HCT116 (cell line): ENCODE measurements at regions not wholly inside any gene's neighbourhood (a gene's known extent, or its start where the extent isn't known, plus 50 kb on each side); places are given as distances from the start of the nearest gene placed in this dataset.
"Not testable (repeated sequence)": the region's sequence is repeated elsewhere in the genome, so short reads cannot be mapped to it uniquely, and the experiment has no call there.

Experiments
- ATAC-seq: fragments of 200-7000 bp; cut with Tn5 transposase; 2 replicates; pipeline ENCODE4 v1.9.1; 2020; ENCODE audit warnings: mild to moderate bottlenecking, moderate library complexity
- BruUV-seq: library from RNA; stranded (reverse); fragments of 400-500 nt; replicated peaks from 2 replicates; lab custom pipeline; 2021; lab: Mats Ljungman, UMichigan
- CTCF ChIA-PET: fragments of 300-600 bp; sonication (Branson Sonifier 250); formaldehyde crosslinking; loops from one replicate; lab custom pipeline; 2021; ENCODE audit warnings: antibody characterized with exemption; lab: Charles Lee
- POLR2A ChIA-PET: fragments of 300-600, 350-600 bp; sonication (Branson Sonifier 250); formaldehyde crosslinking; loops from one replicate; lab custom pipeline; 2021; ENCODE audit warnings: antibody characterized with exemption; lab: Charles Lee
- RAD21 ChIA-PET, 2 experiments: fragments of 300-600 bp; sonication (Branson Sonifier 250); formaldehyde crosslinking; loops; one replicate each; lab custom pipeline; 2023; ENCODE audit warnings: low total read pairs in 2 of 2; ENCODE audit not compliant: uncharacterized antibody in 2 of 2, unreplicated experiment in 2 of 2, low non-redundant PET in 1 of 2; lab: Charles Lee
- DNase-seq: peaks from one replicate; pipeline ENCODE4 v3.0.0-alpha.2; 2010; ENCODE audit warnings: low read depth, low spot score
- H2AFZ ChIP-seq: fragments of 200-600 bp; shearing (Covaris generic), sonication (generic); 2 replicates; pipeline ENCODE4 v1.6.1; 2017; ENCODE audit warnings: low read depth, mixed run types, mixed read lengths, antibody characterized with exemption, low read length; ENCODE audit not compliant: poor library complexity, severe bottlenecking
- H3K27ac ChIP-seq: 2 replicates; pipeline ENCODE4 v1.5.1; 2012; ENCODE audit warnings: low read depth, low read length
- H3K27me3 ChIP-seq: fragments of 200-600 bp; sonication (generic); 2 replicates; pipeline ENCODE4 v1.6.1; 2016; ENCODE audit warnings: mixed run types, low read length, mixed read lengths; ENCODE audit not compliant: insufficient read depth
- H3K36me3 ChIP-seq, 2 experiments: fragments of 200-500 bp in 1 of 2; fragments of 200-600 bp in 1 of 2; sonication (Bioruptor generic) in 1 of 2; sonication (generic) in 1 of 2; 2 replicates each; pipeline versions ENCODE4 v1.5.1 to v1.6.1; 2014 to 2016; ENCODE audit warnings: low read length in 2 of 2, inconsistent platforms in 1 of 2, mixed read lengths in 1 of 2, mixed run types in 1 of 2; ENCODE audit not compliant: insufficient read depth in 2 of 2, control insufficient read depth in 1 of 2
- H3K4me1 ChIP-seq, 2 experiments: fragments of 200-600 bp in 1 of 2; sonication (generic) in 1 of 2; 2 replicates each; pipeline versions ENCODE4 v1.5.1 to v1.6.1; 2012 to 2017; ENCODE audit warnings: low read length in 2 of 2, inconsistent platforms in 1 of 2, mild to moderate bottlenecking in 1 of 2, mixed read lengths in 1 of 2, mixed run types in 1 of 2, moderate library complexity in 1 of 2; ENCODE audit not compliant: insufficient read depth in 2 of 2, control insufficient read depth in 1 of 2
- H3K4me2 ChIP-seq: fragments of 200-600 bp; sonication (generic); 2 replicates; pipeline ENCODE4 v1.6.1; 2017; ENCODE audit warnings: mixed run types, low read length, mixed read lengths
- H3K4me3 ChIP-seq, 2 experiments: fragments of 200-600 bp in 1 of 2; sonication (generic) in 1 of 2; replicated peaks in 1 of 2; 2 replicates each; pipeline ENCODE4 v1.5.1; 2011 to 2016; ENCODE audit warnings: low read length in 2 of 2, control low read depth in 1 of 2, low read depth in 1 of 2, mild to moderate bottlenecking in 1 of 2, mixed read lengths in 1 of 2, mixed run types in 1 of 2
- H3K79me2 ChIP-seq: fragments of 200-600 bp; sonication (generic); 2 replicates; pipeline ENCODE4 v1.6.1; 2017; ENCODE audit warnings: mild to moderate bottlenecking, mixed run types, low read length, moderate library complexity, mixed read lengths; ENCODE audit not compliant: insufficient read depth
- H3K9ac ChIP-seq: fragments of 200-600 bp; sonication (generic); 2 replicates; pipeline ENCODE4 v1.6.1; 2016; ENCODE audit warnings: low read length, mixed read lengths
- H3K9me2 ChIP-seq: fragments of 200-600 bp; sonication (generic), shearing (Covaris generic); 2 replicates; pipeline ENCODE4 v1.6.1; 2017; ENCODE audit warnings: mixed run types, mild to moderate bottlenecking, moderate library complexity; ENCODE audit not compliant: insufficient read depth
- H3K9me3 ChIP-seq, 2 experiments: fragments of 200-500 bp in 1 of 2; fragments of 200-600 bp in 1 of 2; sonication (Bioruptor generic) in 1 of 2; sonication (generic) in 1 of 2; 2 replicates each; pipeline ENCODE4 v1.6.1; 2014 to 2017; ENCODE audit warnings: low read length in 2 of 2, mixed read lengths in 2 of 2, inconsistent platforms in 1 of 2, low read depth in 1 of 2, mild to moderate bottlenecking in 1 of 2, mixed run types in 1 of 2, moderate library complexity in 1 of 2; ENCODE audit not compliant: control insufficient read depth in 1 of 2, insufficient read depth in 1 of 2
- H4K20me1 ChIP-seq: fragments of 200-600 bp; sonication (generic), shearing (Covaris generic); 2 replicates; pipeline ENCODE4 v1.6.1; 2017; ENCODE audit warnings: mixed run types, mild to moderate bottlenecking, moderate library complexity; ENCODE audit not compliant: insufficient read depth
- CBX3 ChIP-seq: IDR thresholded peaks from 2 replicates; pipeline ENCODE4 v1.6.1; 2012; ENCODE audit warnings: low read depth
- CEBPB ChIP-seq: IDR thresholded peaks from 2 replicates; pipeline ENCODE4 v1.6.1; 2012; ENCODE audit warnings: low read depth
- CTCF ChIP-seq, 3 experiments: fragments of 200-600 bp in 1 of 3; sonication (generic) in 1 of 3; IDR thresholded peaks in 2 of 3; conservative IDR thresholded peaks in 1 of 3; 2 replicates each; pipeline ENCODE4 v1.5.1; 2012 to 2017; ENCODE audit warnings: low read depth in 2 of 3, low read length in 2 of 3, antibody characterized with exemption in 1 of 3, borderline replicate concordance in 1 of 3, control low read depth in 1 of 3, mild to moderate bottlenecking in 1 of 3, mixed read lengths in 1 of 3, mixed run types in 1 of 3, moderate library complexity in 1 of 3; ENCODE audit not compliant: insufficient read depth in 1 of 3
- EGR1 ChIP-seq: IDR thresholded peaks from 2 replicates; pipeline ENCODE4 v1.6.1; 2012; ENCODE audit warnings: low read depth
- ELF1 ChIP-seq: IDR thresholded peaks from 2 replicates; pipeline ENCODE4 v1.6.1; 2012; ENCODE audit warnings: low read depth, borderline replicate concordance
- EZH2phosphoT487 ChIP-seq: fragments of 200-600 bp; IDR thresholded peaks from 2 replicates; pipeline ENCODE4 v1.6.1; 2018; ENCODE audit warnings: antibody characterized with exemption, borderline replicate concordance
- FOSL1 ChIP-seq: IDR thresholded peaks from 2 replicates; pipeline ENCODE4 v1.6.1; 2012; ENCODE audit warnings: low read depth
- JUND ChIP-seq: IDR thresholded peaks from 2 replicates; pipeline ENCODE4 v1.6.1; 2012
- MAX ChIP-seq: IDR thresholded peaks from 2 replicates; pipeline ENCODE4 v1.6.1; 2012
- POLR2A ChIP-seq: IDR thresholded peaks from 2 replicates; pipeline ENCODE4 v1.7.0; 2011; ENCODE audit warnings: borderline replicate concordance; ENCODE audit not compliant: insufficient read depth, insufficient read length; ENCODE audit errors: extremely low read depth
- POLR2AphosphoS5 ChIP-seq: IDR thresholded peaks from 2 replicates; pipeline ENCODE4 v1.6.1; 2011; ENCODE audit warnings: mild to moderate bottlenecking, low read depth, low read length, moderate library complexity
- SP1 ChIP-seq: IDR thresholded peaks from 2 replicates; pipeline ENCODE4 v1.6.1; 2012; ENCODE audit warnings: low read depth
- ZBTB33 ChIP-seq: IDR thresholded peaks from 2 replicates; pipeline ENCODE4 v1.6.1; 2011; ENCODE audit warnings: mild to moderate bottlenecking, low read length, moderate library complexity; ENCODE audit not compliant: insufficient replicate concordance; ENCODE audit errors: extremely low read depth
- ZFX ChIP-seq: fragments of 450-650 bp; IDR thresholded peaks from 2 replicates; pipeline ENCODE4 v1.6.1; 2017
- ZNF274 ChIP-seq: fragments of 200-500 bp; sonication (Bioruptor generic); IDR thresholded peaks from 2 replicates; pipeline ENCODE4 v1.6.1; 2014; ENCODE audit warnings: mild to moderate bottlenecking, low read depth, low read length, inconsistent platforms
- intact Hi-C: fragments of 100-400 bp; cut with micrococcal nuclease; formaldehyde crosslinking; loops from 2 replicates; pipeline ENCODE4 v1.10.0; 2022

DNA sequence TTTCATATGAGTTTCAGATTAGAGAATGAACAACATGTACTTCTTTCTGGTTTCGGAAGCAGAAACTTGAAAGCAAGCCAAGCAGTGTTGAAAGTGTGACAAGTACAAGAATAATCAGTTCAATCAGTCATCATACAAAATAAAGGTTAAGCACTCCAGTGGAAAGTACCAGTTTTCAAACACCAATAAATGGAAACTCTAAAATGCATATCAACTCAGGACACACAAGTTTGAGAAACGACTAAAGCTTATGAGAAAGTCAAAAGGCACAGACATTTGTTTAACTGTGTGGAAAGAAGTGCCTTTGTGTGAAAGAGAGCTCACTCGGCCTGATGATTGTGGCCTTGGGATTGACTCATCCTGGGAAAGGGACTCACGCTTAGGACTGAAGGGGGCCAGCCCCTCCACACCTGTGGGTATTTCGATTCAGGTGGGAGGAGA, 60.6 kb upstream of the AKR1C1 start:
- Histone ChIP-seq H3K27me3 (no peaks in the 10 kb centered on the region), H3K4me3 (no peak overlapping the region)
- TF ChIP-seq ZFX (no peak), CBX3 (no peak), MAX (no peak), EGR1 (no peak), ZBTB33 (no peak), POLR2A (no peak), JUND (no peak), CEBPB (no peak), ZNF274 (no peak), POLR2AphosphoS5 (no peak), EZH2phosphoT487 (no peak), CTCF (IDR thresholded peaks at IDR 0.05 in 2 of 3, conservative IDR thresholded peaks at IDR 0.05 in 1 of 3; ENCODE audit: borderline replicate concordance in 1 of 3, insufficient read depth in 1 of 3, low read depth in 2 of 3, low read length in 2 of 3) (no peak), FOSL1 (no peak), ELF1 (no peak), SP1 (no peak)
- TF ChIP-seq, all 23 proteins: peak for 0
- Histone ChIP-seq H3K9ac (no peak overlapping the region), H3K36me3 (no peaks in the 10 kb centered on the region), H3K9me2 (no peaks in the 10 kb centered on the region), H3K9me3 (no peaks in the 10 kb centered on the region), H4K20me1 (no peaks in the 10 kb centered on the region), H3K4me1 (no peaks in the 10 kb centered on the region), H3K79me2 (no peaks in the 10 kb centered on the region), H3K4me2 (no peak overlapping the region), H2AFZ (no peak overlapping the region), H3K27ac (no peak overlapping the region)
- intact Hi-C loops: no loop called here
- RAD21 ChIA-PET: no interaction called here
- no peak for DNase-seq
- POLR2A ChIA-PET: no interaction called here
- CTCF ChIA-PET: no interaction called here
- no TSS peak for BruUV-seq
- no peak for ATAC-seq

DNA sequence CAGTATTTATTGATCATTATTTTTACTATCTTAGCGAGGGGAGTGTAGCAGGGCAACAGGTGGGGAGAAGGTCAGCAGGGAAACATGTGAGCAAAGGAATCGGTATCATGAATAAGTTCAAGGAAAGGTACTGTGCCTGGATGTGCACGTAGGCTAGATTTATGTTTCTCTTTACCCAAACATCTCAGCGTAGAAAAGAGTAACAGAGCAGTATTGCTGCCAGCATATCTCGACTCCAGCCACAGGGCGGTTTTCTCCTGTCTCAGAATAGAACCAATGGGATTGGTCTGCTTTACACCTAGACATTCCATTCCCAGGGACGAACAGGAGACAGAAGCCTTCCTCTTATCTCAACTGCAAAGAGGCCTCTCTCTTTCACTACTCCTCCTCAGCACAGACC, 60.1 kb upstream of the AKR1C1 start:
- ATAC-seq, H3K9me3 ChIP-seq, POLR2A ChIA-PET, H2AFZ ChIP-seq, H3K36me3 ChIP-seq, H3K27ac ChIP-seq, DNase-seq, RAD21 ChIA-PET, H3K9me2 ChIP-seq, H3K79me2 ChIP-seq, H3K4me1 ChIP-seq, CTCF ChIA-PET, BruUV-seq, H3K4me3 ChIP-seq, H3K27me3 ChIP-seq, H3K9ac ChIP-seq, H4K20me1 ChIP-seq, intact Hi-C loops, H3K4me2 ChIP-seq: not testable (repeated sequence)
